ENCODE measurements at regions not wholly inside any gene's neighbourhood (a gene's known extent, or its start where the extent isn't known, plus 50 kb on each side); places are given as distances from the start of the nearest gene placed in this dataset.

DNA sequence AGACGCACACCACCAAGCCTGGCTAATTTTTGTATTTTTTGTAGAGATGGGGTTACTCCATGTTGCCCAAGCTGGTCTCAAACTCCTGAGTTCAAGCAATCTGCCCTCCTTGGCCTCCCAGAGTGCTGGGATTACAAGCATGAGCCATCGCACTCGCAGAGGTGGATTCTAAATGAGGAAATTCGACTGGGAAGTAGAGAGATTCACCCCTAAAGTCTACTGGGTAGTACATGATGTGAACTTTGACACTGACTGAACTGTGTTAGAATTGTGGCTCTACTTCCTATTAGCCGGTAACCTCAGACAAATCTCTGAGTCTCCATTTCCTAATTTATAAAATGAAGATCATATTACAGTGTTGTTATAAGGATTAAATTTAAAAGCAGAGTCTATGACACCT is 276.0 kb upstream of the NR5A2 start:
- TF ChIP-seq, protein P1, sequence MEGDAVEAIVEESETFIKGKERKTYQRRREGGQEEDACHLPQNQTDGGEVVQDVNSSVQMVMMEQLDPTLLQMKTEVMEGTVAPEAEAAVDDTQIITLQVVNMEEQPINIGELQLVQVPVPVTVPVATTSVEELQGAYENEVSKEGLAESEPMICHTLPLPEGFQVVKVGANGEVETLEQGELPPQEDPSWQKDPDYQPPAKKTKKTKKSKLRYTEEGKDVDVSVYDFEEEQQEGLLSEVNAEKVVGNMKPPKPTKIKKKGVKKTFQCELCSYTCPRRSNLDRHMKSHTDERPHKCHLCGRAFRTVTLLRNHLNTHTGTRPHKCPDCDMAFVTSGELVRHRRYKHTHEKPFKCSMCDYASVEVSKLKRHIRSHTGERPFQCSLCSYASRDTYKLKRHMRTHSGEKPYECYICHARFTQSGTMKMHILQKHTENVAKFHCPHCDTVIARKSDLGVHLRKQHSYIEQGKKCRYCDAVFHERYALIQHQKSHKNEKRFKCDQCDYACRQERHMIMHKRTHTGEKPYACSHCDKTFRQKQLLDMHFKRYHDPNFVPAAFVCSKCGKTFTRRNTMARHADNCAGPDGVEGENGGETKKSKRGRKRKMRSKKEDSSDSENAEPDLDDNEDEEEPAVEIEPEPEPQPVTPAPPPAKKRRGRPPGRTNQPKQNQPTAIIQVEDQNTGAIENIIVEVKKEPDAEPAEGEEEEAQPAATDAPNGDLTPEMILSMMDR (IDR thresholded peaks at IDR 0.05; ENCODE audit: low read depth, low read length), result no peak
- no peak for TF ChIP-seq EZH2phosphoT487 (IDR thresholded peaks at IDR 0.05; ENCODE audit: low read depth)

Measured in OCI-LY3 (cell line).